LNCAP (cell line): ENCODE measurements at regions not wholly inside any gene's neighbourhood (a gene's known extent, or its start where the extent isn't known, plus 50 kb on each side); places are given as distances from the start of the nearest gene placed in this dataset.

Source experiments
- CTCF ChIP-seq: fragments of 450-650 bp; IDR thresholded peaks from 2 replicates; pipeline ENCODE4 v1.5.1; 2017; ENCODE audit warnings: mild to moderate bottlenecking

- TF ChIP-seq CTCF: no peak
Observed at GRCh38 chr10:130519791-130520190, 383.6 kb downstream of the GLRX3 start.

- no peak for TF ChIP-seq CTCF
Observed at GRCh38 chr10:130531312-130531711, 395.1 kb downstream of the GLRX3 start.

- TF ChIP-seq CTCF: no peak
Observed at GRCh38 chr10:130541090-130541489, 404.9 kb downstream of the GLRX3 start.

GRCh38 chr10:130542761-130543160, 406.6 kb downstream of the GLRX3 start:
- no peak for TF ChIP-seq CTCF

- TF ChIP-seq CTCF: no peak
Observed at GRCh38 chr10:130543794-130544193, 407.6 kb downstream of the GLRX3 start.

- no peak for TF ChIP-seq CTCF
Observed at GRCh38 chr10:130545122-130545521, 408.9 kb downstream of the GLRX3 start.

GRCh38 chr10:130545697-130546096, 409.5 kb downstream of the GLRX3 start:
- TF ChIP-seq CTCF: no peak

GRCh38 chr10:130546841-130547240, 410.6 kb downstream of the GLRX3 start:
- TF ChIP-seq CTCF: no peak
